T-helper 1 cell treated with Interleukin-12 subunit alpha and Interleukin-12 subunit beta and Interleukin-4 antibody, amounts not matched to agents 30 μg/mL and 1 μg/mL, for 36 hours (primary cell): ENCODE measurements at regions not wholly inside any gene's neighbourhood (a gene's known extent, or its start where the extent isn't known, plus 50 kb on each side); places are given as distances from the start of the nearest gene placed in this dataset.

Experiments used
- H3K27ac Mint-ChIP-seq: one replicate; pipeline ENCODE4 v1.8.0; 2021; ENCODE audit warnings: mild to moderate bottlenecking, mixed read lengths
- H3K27me3 Mint-ChIP-seq: one replicate; pipeline ENCODE4 v1.8.0; 2021; ENCODE audit warnings: low read depth, mixed read lengths
- H3K36me3 Mint-ChIP-seq: one replicate; pipeline ENCODE4 v1.8.0; 2021; ENCODE audit warnings: low read depth, mixed read lengths
- H3K4me1 Mint-ChIP-seq: one replicate; pipeline ENCODE4 v1.8.0; 2021; ENCODE audit warnings: low read depth, mixed read lengths
- H3K4me3 Mint-ChIP-seq: one replicate; pipeline ENCODE4 v1.8.0; 2021; ENCODE audit warnings: mild to moderate bottlenecking, moderate library complexity, mixed read lengths
- H3K9me3 Mint-ChIP-seq: one replicate; pipeline ENCODE4 v1.8.0; 2021; ENCODE audit warnings: mixed read lengths

DNA sequence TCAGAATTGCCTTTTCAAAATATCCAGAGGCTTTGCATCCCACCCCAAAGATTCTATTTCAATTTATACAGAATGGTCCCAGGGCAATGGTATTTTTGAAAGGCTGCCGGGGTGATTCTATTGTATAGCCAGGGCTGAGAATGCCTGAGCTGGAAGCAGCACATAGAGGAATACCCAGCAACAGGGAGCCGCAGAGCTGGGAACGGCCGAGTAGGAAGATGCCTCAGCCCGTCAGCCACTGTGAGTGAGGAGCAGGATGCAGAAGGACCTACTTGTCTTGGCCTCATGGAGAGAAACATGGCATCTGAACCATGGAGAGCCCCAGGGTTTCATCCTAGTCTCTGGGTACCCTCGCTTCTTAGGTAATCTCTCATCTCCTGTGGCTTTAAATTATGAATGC, 170.8 kb upstream of the FHL2 start:
- H3K27ac Mint-ChIP-seq, result no peak overlapping the region
- H3K27me3 Mint-ChIP-seq, result peaks cover 23% of the 10 kb centered on the region
- no peak overlapping the region for H3K4me3 Mint-ChIP-seq
- no peaks in the 10 kb centered on the region for H3K9me3 Mint-ChIP-seq
- H3K4me1 Mint-ChIP-seq, result no peaks in the 10 kb centered on the region
- H3K36me3 Mint-ChIP-seq, result no peaks in the 10 kb centered on the region

- H3K36me3 Mint-ChIP-seq, result no peaks in the 10 kb centered on the region
- H3K27ac Mint-ChIP-seq, result no peak overlapping the region
- no peaks in the 10 kb centered on the region for H3K9me3 Mint-ChIP-seq
- H3K4me1 Mint-ChIP-seq, result no peaks in the 10 kb centered on the region
- H3K27me3 Mint-ChIP-seq, result peaks cover 23% of the 10 kb centered on the region
- no peak overlapping the region for H3K4me3 Mint-ChIP-seq
These were observed 169.2 kb upstream of the FHL2 start for GRCh38 chr2:105567996-105568494.

GRCh38 chr2:105563000-105563719, 164.3 kb upstream of the FHL2 start:
- H3K27ac Mint-ChIP-seq, result no peak overlapping the region
- H3K4me3 Mint-ChIP-seq, result no peak overlapping the region
- H3K27me3 Mint-ChIP-seq, result peaks cover 24% of the 10 kb centered on the region
- H3K9me3 Mint-ChIP-seq, result no peaks in the 10 kb centered on the region
- no peaks in the 10 kb centered on the region for H3K36me3 Mint-ChIP-seq
- H3K4me1 Mint-ChIP-seq, result no peaks in the 10 kb centered on the region

DNA sequence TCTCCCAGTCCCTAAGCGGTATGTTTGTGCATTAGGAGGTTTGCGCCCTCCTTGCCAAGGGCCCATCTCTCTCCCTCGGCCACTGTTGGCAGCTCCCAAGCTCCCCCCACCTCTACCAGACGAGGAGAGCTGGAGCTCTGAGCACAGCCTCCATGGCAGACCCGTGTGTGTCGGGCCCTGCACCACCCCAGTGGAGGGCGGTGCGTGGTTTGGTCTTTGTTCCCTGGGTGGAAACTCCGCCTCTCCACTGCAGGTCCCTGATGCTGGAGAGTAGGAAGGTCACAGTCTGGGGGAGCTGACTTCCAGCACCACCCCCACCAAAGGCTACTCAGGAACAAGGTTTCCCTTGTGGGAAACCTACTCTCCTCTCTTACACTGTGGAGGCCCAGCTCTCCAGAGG, 162.6 kb upstream of the FHL2 start:
- Mint-ChIP-seq H3K9me3 (no peaks in the 10 kb centered on the region), H3K27me3 (peaks cover 36% of the 10 kb centered on the region), H3K4me1 (no peaks in the 10 kb centered on the region), H3K27ac (no peak overlapping the region), H3K36me3 (no peaks in the 10 kb centered on the region), H3K4me3 (no peak overlapping the region)

GRCh38 chr2:105560157-105560556, 161.3 kb upstream of the FHL2 start:
- Mint-ChIP-seq H3K36me3 (no peaks in the 10 kb centered on the region), H3K4me3 (no peak overlapping the region), H3K4me1 (no peaks in the 10 kb centered on the region), H3K27ac (no peak overlapping the region), H3K27me3 (peaks cover 42% of the 10 kb centered on the region), H3K9me3 (no peaks in the 10 kb centered on the region)

DNA sequence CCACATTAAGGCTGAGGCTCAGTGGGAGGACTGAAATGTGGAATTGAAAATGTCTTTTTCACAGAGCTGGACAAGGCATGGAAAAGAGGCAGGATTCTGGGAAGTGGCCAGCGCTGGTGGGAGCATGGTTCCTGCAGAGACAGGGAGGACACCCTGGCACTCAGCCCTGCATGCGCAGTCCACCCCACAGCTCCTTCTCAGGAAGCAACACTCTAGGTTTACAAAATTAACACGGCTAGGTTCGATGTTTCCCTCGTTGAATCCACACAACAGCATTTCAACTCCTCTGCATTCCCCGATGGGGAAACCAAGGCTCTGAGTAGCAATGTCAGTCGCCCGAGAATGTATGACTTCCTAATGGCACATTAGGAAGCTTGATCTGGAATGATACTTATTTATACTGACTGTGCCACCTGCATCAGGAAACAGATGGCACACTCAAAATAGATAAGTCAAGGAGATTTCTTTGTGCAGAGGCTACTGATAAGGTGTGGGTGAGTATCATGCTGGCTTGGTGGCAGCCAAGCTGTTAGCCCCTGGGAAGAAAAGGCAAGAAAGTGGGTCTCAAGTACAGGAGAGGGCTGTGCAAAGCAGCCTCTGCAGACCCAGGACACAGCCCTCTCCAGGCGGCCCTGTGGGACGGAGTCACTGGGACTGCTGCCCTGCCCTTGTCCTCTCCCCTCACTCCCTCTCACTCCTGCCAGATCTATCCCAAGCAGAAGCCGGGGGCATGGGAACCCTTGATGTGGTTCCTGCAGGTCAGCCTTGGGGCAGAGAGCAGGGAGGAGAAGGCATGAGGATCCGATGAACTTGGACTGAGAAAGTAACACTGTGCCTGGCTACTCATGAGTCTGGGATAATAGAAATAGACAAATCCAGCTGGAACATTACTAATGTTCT, 158.4 kb upstream of the FHL2 start:
- H3K27ac Mint-ChIP-seq, result no peak overlapping the region
- H3K4me3 Mint-ChIP-seq, result no peak overlapping the region
- H3K4me1 Mint-ChIP-seq, result no peaks in the 10 kb centered on the region
- peaks cover 59% of the 10 kb centered on the region for H3K27me3 Mint-ChIP-seq
- H3K9me3 Mint-ChIP-seq, result no peaks in the 10 kb centered on the region
- H3K36me3 Mint-ChIP-seq, result no peaks in the 10 kb centered on the region

- Mint-ChIP-seq H3K9me3 (no peaks in the 10 kb centered on the region), H3K27me3 (peaks cover 59% of the 10 kb centered on the region), H3K4me1 (no peaks in the 10 kb centered on the region), H3K27ac (no peak overlapping the region), H3K4me3 (no peak overlapping the region), H3K36me3 (no peaks in the 10 kb centered on the region)
These were observed 157.5 kb upstream of the FHL2 start for GRCh38 chr2:105556366-105556765.

DNA sequence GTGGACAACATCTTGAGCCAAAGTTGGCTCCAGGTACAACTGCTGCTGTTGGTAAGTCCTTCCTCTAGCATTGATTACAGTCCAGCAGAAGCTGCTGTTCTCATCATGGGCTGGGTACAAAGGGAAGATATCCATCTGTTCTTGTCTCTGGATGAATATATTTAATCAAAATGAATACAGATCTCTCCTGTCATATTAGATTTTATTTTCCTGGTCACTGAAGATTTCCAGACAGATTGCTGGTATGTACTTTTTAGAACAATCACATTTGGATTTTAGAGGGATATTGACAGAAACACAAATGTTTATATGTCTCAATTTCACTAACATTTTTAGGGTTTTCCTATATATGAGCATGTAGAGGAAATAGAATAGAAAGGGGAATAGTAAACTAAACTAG, 155.4 kb upstream of the FHL2 start:
- Mint-ChIP-seq H3K27me3 (peaks cover 49% of the 10 kb centered on the region), H3K36me3 (no peaks in the 10 kb centered on the region), H3K4me3 (no peak overlapping the region)

GRCh38 chr2:105553538-105554196, 154.8 kb upstream of the FHL2 start:
- H3K27me3 Mint-ChIP-seq, result peaks cover 44% of the 10 kb centered on the region
- H3K9me3 Mint-ChIP-seq, result no peaks in the 10 kb centered on the region
- H3K4me1 Mint-ChIP-seq, result no peaks in the 10 kb centered on the region
- H3K27ac Mint-ChIP-seq, result no peak overlapping the region
- H3K36me3 Mint-ChIP-seq, result no peaks in the 10 kb centered on the region
- no peak overlapping the region for H3K4me3 Mint-ChIP-seq

More for the DNA sequence above, 155.4 kb upstream of the FHL2 start:
- no peak overlapping the region for H3K27ac Mint-ChIP-seq
- H3K9me3 Mint-ChIP-seq, result no peaks in the 10 kb centered on the region
- H3K4me1 Mint-ChIP-seq, result no peaks in the 10 kb centered on the region

GRCh38 chr2:105546628-105546974, 147.8 kb upstream of the FHL2 start:
- Mint-ChIP-seq H3K9me3 (no peaks in the 10 kb centered on the region), H3K27ac (no peak overlapping the region), H3K27me3 (peaks cover 4% of the 10 kb centered on the region), H3K4me1 (peaks cover 5% of the 10 kb centered on the region), H3K36me3 (no peaks in the 10 kb centered on the region), H3K4me3 (no peak overlapping the region)

DNA sequence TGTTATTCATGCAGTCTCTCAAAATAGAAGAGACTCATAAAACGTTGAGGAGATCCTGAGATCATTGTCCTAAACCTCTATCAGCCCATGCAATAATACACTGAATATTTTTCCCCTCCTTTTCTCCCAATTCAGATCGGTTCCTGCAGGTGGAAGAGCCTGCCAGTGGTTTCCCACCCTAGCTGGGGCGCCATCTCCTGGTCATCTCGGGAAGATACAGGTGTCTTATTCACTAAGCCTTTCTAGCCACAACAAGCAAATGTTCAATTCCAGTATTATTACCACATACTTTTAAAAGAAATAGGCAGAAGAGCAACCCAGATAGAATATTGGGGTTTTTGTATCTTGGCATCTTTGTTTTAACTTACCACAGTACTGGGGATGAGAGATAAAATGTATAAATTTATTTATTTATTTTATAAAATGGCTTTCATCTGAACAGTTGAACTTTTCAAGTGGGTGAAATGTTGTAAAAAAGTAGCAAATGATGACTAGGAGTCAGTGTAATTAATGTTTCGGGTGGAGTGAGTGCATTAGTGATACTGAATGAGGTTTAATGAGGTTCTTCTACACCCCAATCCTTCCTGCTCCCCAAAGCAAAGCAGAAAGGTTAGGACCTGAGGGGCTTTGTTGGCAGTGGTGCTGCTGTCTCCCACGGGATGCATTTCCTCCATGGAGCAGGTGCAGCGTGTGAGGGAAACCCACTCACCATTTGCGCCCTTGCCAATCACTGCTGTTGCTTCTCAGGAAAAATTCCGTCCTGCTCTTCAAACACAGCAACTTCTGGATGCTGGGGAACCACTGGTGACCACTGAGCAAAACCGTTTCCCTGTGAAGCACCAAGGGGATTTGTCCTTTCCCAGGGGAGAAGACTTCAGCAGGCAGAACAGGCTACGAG, 147.1 kb upstream of the FHL2 start:
- Mint-ChIP-seq H3K27ac (no peak overlapping the region), H3K4me3 (no peak overlapping the region), H3K4me1 (peaks cover 5% of the 10 kb centered on the region), H3K27me3 (peaks cover 4% of the 10 kb centered on the region), H3K9me3 (no peaks in the 10 kb centered on the region), H3K36me3 (no peaks in the 10 kb centered on the region)

DNA sequence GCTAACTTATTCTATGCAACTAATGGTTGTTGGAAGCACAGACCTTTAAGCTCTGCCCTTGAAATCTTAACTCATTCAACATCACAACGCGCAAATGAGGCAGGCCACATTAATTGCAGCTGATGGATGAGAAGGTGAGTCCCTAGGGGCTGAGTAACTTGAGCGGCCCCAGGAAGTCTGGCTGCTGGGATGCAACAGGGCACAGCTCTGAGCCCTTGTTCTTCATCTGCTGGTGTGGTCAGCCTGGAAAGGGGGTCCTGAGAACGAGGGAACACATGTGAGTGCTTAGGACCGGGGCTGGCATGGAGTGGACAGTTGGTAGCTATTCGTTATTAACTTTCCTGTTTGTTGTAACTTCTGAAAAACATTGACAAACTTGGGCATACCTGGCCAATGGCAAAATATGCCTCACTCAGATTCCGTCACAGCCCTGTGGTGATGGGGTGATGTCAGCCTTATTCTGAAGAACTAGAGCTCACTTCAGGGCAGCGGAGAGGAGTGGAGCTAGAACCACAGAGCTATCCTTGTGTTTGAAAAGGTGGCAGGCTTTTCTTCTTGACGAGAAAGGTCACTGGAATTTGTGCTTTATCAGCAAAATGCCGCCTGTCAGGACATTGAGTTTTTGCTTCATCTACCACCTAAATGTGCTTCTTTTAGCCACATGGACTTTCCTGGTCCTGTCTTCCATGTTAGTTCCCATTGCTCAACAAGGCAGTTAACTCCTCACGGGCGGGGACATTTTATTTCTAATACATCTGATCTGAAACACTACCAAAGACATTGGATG, 145.9 kb upstream of the FHL2 start:
- H3K36me3 Mint-ChIP-seq, result no peaks in the 10 kb centered on the region
- no peak overlapping the region for H3K27ac Mint-ChIP-seq
- no peak overlapping the region for H3K4me3 Mint-ChIP-seq
- H3K9me3 Mint-ChIP-seq, result no peaks in the 10 kb centered on the region
- peaks cover 5% of the 10 kb centered on the region for H3K4me1 Mint-ChIP-seq
- peaks cover 4% of the 10 kb centered on the region for H3K27me3 Mint-ChIP-seq

DNA sequence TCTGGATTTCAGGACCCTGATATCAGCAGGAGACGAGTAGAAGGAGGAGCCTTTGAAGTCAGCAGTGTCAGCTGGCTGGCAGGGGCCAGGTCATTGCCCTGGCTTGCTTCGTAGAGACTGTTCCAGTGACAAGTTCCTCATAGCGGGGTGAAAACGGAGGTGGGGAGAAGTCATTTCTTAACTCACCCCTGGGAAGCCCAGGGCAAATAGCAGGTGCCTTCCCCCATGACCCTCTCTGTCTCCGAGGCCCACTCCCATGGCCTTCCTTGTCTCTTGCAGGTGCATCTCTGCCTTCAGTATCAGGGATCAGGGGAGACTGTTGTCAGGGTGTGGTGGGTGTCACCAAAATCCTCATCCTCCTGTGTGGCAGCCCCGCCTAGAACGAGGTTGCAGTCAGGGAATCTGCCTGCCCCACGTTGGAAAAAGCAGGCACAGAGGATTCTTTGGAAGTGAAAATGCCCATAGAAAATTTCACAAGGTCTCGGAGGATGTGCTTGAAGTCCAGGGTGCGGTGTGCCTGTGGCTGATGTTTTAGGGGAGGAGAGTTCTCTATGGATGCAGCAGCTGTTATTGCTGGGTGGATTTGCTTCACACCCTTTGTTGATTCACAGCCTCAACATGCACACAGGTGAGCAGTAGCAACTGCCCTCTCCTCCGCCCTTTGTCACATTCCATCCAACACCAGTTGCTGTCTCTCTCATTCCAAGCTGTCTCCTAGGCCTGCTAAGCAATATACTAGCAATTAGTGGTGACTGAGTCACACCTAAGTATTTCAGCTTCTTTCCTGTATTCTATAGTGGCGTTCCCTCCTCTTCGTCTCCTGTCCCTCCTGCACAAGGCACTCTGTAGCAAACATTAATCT, 142.6 kb upstream of the FHL2 start:
- no peaks in the 10 kb centered on the region for H3K9me3 Mint-ChIP-seq
- H3K4me3 Mint-ChIP-seq, result no peak overlapping the region
- H3K27ac Mint-ChIP-seq, result no peak overlapping the region
- H3K27me3 Mint-ChIP-seq, result peaks cover 4% of the 10 kb centered on the region
- H3K4me1 Mint-ChIP-seq, result peaks cover 4% of the 10 kb centered on the region
- H3K36me3 Mint-ChIP-seq, result no peaks in the 10 kb centered on the region
